HG03460 (cell line): ENCODE measurements at regions not wholly inside any gene's neighbourhood (a gene's known extent, or its start where the extent isn't known, plus 50 kb on each side); places are given as distances from the start of the nearest gene placed in this dataset.
"Not testable (repeated sequence)": the region's sequence is repeated elsewhere in the genome, so short reads cannot be mapped to it uniquely, and the experiment has no call there.

Experiments used
- ATAC-seq: cut with Tn5 transposase; IDR thresholded peaks from one replicate; pipeline ENCODE4 v1.9.1; 2021; ENCODE audit not compliant: unreplicated experiment

DNA sequence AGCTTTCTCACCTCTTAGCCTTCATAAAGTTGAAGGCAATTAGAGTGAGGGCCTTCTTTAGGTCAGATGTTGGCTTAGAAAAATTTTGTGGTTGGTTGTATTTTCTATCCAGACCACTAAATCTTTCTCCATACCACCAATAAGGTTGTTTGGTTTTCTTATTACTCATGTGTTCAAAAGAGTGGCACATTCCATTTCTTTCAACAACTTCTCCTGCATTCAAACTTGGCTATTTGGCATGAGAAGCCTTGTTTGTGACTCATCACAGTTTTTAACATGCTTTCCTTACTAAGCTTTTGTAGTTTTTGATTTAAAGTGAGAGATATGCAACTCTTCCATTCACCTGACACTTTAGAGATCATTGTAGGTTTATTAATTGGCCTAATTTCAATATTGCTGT lies 949.6 kb downstream of the TBC1D32 start:
- ATAC-seq, result no peak

DNA sequence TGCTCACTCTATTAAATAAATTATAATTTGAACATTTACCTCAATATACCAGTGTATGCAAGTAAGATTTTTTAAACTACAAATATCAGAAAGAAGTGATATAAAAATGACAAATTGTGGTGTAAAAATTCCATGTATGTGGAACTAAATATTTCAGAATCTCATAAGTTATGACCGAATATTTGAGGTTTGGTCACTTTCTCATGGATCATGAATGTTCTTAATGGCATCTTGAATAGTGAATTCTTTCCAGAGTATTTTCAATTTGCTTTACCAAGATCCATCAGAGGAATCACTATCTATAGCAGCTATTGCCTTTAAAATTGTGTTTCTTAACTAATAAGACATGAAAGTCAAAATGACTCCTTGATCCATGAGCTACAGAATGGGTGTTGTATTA lies 950.6 kb downstream of the TBC1D32 start:
- ATAC-seq, result no peak

DNA sequence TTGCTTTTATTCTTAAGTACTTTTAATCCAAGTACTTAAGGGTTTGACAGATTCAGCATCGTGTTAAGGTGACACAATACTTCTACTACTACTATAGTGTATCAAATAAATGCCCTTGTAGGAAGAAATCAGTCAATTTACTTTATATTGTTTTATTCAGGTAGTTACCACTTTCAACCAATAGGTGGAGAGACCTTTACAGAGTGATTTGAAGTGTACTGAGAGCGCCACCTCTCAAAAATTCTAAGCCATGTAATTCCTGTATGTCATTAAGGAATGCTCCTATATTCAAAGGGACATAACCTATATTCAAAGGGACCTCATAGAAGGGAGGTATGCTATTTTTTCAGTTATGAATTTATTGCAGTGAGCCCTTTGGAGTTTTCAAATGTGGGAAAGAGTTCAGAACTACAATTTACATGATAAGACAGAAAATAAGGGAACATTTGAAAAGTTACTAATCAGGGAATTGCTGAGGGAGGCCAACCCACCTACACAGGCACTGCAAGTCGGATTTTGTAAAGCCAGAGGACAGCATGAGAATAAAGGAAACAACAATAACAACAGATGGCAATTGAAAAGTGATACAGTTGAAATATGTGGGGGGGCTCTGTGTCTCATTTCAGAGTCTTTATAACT lies 955.6 kb downstream of the TBC1D32 start:
- ATAC-seq, result peak; percentile 92

DNA sequence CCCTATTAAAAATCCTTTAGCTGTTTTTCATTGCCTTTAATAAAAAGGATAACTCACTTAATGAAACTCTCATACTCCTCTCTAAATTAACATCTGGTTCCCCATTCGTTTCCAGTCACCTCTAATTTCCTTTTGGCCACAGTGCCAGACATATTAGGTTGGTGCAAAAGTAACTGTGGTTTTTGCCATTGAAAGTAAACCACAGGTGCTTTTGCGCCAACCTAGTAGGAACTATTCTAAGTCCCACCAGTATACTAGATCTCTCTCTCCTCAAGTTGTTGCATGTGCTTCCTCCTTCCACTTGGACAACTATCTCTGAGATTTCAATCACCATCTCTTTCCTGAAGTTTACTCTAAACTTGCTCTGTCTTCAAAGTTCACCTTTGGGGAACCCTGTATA lies 961.1 kb downstream of the TBC1D32 start:
- no peak for ATAC-seq

DNA sequence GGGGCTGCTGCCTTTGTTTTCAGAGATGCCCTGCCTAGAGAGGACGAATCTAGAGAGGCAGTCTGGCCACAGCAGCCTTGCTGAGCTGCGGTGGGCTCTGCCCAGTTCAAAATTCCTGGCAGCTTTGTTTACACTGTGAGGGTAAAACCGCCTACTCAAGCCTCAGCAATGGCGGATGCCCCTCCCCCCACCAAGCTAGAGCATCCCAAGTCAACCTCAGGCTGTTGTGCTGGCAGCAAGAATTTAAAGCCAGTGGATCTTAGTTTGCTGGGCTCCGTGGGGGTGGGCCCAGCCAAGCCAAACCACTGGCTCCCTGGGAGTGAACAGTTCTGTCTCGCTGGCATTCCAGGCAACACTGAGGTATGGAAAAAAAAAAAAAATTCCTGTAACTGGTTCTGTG lies 970.9 kb downstream of the TBC1D32 start:
- no peak for ATAC-seq

DNA sequence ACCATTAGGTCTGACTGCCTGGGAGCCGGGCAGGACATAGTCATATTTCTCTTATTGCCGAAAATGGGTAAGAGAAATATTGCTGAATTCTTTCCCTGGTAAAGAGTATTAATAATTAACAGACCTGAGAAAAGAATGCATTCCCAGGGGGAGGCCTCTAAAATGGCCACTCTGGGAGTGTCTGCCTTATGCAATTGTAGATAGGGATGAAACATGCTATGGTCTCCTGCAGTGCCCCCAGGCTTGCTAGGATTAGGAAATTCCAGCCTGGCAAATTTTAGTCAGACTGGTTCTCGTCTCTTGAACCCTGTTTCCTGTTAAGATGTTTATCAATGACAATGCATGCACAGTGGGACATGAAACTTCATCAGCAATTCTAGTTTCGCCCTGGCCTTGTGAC lies 975.7 kb downstream of the TBC1D32 start:
- not testable (repeated sequence) for ATAC-seq

DNA sequence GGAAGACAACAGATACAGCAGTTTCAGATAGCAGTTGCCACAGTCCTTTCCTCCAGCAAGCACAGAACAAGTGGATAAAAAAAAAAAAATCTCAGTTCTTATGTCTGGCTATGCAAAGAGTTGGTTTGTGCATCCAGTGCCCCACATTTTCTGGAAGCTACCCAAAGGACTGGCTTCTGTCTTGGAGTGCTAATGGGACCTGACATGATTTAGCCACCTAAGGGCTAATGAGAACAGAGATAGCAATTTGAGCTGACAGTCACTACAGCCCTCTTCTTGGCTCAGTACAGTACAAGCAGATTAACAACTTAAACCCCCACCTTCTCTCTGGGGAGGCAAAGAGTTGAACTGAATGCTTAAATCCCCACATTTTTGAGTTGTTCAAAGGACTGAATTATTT lies 976.8 kb downstream of the TBC1D32 start:
- ATAC-seq, result no peak

DNA sequence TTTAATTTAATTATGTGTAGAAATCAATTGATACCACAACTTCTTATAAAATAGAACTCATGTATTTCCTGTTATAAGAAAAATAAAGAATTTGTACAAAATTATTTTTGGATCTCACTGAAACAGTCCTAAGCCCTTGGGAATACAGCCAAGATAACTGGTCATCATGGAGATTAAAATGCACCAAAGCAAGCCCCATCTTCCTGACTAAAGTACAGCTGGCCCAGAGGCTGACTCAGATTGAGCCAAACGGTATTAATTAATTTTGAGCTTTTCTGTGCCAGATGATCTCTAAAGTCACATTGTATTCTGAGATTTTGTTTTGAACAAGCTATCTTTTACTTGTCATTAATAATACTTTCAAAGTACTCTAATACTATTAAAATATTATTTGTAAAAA lies 978.5 kb downstream of the TBC1D32 start:
- no peak for ATAC-seq

GRCh38 chr6:120354452-120355098 lies 979.7 kb downstream of the TBC1D32 start:
- ATAC-seq, result peak; percentile 44

DNA sequence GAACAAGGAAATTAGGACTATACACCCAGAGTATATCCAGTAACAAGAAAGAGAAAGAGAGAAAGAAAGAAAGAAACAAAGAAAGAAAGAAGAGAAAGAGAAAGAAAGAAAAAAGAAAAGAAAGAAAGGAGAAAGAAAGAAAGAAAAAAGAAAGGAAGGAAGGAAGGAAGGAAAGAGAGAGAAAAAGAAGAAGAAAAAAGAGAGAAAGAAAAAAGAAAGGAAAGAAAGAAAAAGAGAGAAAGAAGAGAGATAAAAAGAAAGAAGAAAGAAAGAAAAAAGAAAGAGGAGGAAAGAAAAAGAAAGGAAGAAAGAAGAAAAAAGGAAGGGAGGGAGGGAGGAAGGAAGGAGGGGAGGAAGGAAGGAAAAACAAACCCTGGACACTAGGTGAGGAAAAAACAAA lies 981.8 kb downstream of the TBC1D32 start:
- ATAC-seq, result no peak

- no peak for ATAC-seq
Measured at GRCh38 chr6:120348926-120349325, 985.4 kb downstream of the TBC1D32 start.

- no peak for ATAC-seq
Measured at GRCh38 chr6:120328521-120328920, 979.0 kb upstream of the MAN1A1 start.

DNA sequence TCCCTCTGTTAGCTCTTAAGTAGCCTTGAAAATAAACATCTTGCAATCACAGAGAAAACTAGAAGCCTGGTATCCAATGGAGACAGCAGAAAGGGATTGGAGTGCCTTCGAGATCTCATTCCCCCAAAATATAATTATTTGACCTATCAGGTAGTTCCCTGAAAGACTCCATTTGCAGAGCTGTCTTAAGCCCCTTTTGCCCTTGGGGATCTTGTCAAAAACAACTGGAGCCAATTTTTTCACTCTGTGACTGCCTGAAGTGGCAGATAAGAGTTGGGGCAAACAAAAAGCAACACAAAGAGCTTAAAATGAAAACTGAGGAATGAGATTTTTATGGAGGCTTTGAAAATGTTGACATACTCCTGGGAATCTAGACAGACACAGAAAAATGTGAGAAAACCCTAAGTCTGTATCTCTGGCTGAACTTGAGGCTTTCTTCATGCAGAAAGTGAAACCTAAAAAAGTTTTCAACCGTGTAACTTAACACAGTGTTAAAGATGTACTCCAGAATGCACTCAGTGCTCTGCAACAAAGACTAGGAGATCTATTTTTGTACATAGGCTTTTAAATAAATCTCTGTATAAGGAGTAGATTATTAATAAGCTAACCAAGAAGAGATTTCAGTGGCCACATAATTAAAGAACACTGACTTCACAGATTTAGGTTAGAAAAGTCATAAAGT lies 971.1 kb upstream of the MAN1A1 start:
- peak; percentile 66 for ATAC-seq

GRCh38 chr6:120304223-120304622 lies 954.7 kb upstream of the MAN1A1 start:
- no peak for ATAC-seq

- ATAC-seq, result no peak
Measured at GRCh38 chr6:120303527-120303926, 954.0 kb upstream of the MAN1A1 start.

GRCh38 chr6:120302041-120302440 lies 952.5 kb upstream of the MAN1A1 start:
- no peak for ATAC-seq

DNA sequence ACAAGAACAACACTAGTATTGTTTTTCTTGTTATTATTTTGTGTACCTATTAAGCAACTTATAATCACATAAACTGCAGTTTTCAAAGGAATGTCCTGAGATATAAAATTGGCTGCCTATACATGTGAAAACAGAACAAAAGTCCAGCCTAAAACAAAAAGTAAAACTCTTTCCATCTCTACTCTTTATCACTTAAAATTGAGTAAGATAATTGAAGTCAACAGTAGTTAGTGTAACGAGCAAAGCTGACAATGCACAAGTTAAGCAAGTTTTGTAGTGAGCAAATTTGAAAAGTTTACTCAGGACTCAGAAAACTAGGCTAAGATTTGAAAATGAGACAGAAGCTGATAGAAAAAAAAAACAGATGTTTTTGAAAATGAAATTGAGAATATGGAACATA lies 941.4 kb upstream of the MAN1A1 start:
- no peak for ATAC-seq

- no peak for ATAC-seq
Measured at GRCh38 chr6:120282005-120282404, 932.4 kb upstream of the MAN1A1 start.

DNA sequence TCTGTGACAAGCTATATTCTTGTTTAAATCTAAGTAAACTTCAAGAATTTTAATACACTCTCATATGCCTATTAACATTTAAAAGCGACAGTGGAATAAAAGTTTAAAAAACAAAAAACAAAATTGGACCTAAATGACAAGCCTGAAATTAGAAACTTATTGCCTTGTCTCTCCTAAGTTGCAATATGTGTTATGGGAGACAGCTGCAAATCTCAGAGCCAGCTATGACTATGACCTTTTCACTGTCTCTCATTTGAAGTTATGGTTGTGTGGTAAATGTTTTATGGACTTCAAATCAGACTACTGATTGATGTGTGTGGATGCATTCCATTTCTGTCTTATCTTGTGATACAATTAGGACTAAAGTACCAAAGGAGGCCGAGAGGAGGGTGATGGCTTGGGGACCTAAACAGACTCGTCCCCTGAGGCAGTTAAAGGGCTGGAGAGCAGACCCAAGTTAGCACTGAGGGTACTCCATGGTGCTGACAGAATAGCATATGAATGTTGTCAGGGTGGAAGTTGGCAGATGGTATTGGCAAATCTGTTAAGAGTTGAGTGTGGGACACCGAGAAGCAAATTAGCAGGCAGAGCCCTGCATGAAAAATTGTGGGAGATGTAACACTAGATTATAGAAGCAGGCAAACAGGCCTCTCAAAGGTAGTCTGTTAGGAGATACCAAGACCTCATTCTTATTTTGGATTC lies 930.1 kb upstream of the MAN1A1 start:
- ATAC-seq, result no peak

DNA sequence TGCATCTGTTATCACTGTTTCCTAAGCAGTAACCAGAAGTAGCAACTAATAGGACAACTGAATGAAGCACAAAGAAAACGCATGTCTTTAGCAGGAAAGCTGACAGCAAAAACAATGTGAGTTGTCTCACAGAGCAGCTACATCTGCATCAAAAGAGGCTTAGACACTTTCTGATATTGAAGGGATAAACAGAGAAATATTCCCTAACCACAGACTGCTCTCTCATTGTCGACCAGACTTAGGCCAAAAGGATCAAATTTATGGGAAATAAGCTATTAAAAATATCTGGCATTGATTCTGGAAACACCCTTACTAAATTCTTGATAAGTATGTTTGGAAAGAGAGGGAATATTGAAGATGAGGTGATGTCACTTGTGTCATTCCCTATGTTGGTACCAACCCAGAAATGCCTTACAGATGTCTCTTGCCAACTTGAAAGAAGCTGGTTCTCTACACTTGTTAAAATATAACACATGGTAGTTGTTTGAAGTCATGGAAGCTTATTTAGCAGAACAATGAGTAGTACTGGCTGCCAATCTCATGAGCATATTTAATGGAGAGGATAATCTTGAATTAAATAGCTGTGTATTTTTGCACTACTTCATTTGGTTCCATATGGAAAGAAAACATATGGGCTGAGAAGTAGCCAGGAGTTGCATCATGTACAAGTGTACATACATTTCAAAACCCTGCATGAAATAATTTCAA lies 929.3 kb upstream of the MAN1A1 start:
- no peak for ATAC-seq

DNA sequence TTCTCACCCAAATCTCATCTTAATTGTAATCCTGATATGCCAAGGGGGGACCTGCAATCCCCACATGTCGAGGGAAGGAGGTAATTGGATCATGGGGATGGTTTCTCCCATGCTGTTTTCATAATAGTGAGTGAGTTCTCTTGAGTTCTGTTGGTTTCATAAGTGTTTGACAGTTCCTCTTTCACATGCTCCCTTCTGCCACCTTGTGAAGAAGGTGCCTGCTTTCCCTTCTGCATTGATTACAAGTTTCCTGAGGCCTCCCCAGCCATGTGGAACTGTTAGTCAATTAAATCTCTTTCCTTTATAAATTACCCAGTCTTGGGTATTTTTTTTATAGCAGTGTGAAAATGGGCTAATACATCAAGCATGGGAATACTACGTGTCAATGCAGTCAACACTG lies 925.0 kb upstream of the MAN1A1 start:
- ATAC-seq, result no peak
